ENCODE measurements at regions not wholly inside any gene's neighbourhood (a gene's known extent, or its start where the extent isn't known, plus 50 kb on each side); places are given as distances from the start of the nearest gene placed in this dataset.

DNA sequence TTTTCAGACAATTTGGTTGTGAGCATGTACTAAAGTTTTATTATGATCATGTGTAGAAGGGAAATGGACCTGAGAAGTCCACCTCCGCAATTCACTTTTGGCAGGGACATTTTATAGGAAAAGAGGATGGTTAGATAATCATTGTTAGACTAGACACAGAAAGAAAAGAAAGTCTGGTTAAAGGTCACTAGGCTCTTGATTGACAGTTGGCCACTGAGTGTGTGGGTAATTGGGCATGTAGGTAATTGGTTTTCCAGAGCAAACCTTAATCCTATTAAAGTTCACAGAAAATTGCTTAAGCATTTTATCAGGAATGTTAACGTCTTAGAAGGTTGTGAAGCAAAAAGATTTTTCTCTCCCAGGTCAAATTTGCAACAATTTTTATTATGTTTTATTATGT, 158.5 kb upstream of the CLINT1 start:
- Histone ChIP-seq H3K79me2 (no peaks in the 10 kb centered on the region), H3K4me1 (ENCODE audit: insufficient read depth) (no peaks in the 10 kb centered on the region), H3K9me3 (ENCODE audit: low read depth) (no peaks in the 10 kb centered on the region), H3K9me2 (replicated peaks; ENCODE audit: insufficient read depth) (no peaks in the 10 kb centered on the region), H2AFZ (no peak overlapping the region), H3K27ac (no peak overlapping the region), H4K20me1 (ENCODE audit: insufficient read depth, poor library complexity, severe bottlenecking) (no peaks in the 10 kb centered on the region), H3K4me3 (no peak overlapping the region), H3K36me3 (replicated peaks; ENCODE audit: insufficient read depth, low read depth) (no peaks in the 10 kb centered on the region), H3K4me2 (no peak overlapping the region), H3K27me3 (no peaks in the 10 kb centered on the region)
- DNase-seq (ENCODE audit: low spot score), result no peak
- TF ChIP-seq EZH2 (IDR thresholded peaks at IDR 0.05; ENCODE audit: borderline replicate concordance) (no peak), EZH2phosphoT487 (IDR thresholded peaks at IDR 0.05; ENCODE audit: low read depth, severe bottlenecking, unreplicated experiment) (no peak)
- TF ChIP-seq, protein P1, sequence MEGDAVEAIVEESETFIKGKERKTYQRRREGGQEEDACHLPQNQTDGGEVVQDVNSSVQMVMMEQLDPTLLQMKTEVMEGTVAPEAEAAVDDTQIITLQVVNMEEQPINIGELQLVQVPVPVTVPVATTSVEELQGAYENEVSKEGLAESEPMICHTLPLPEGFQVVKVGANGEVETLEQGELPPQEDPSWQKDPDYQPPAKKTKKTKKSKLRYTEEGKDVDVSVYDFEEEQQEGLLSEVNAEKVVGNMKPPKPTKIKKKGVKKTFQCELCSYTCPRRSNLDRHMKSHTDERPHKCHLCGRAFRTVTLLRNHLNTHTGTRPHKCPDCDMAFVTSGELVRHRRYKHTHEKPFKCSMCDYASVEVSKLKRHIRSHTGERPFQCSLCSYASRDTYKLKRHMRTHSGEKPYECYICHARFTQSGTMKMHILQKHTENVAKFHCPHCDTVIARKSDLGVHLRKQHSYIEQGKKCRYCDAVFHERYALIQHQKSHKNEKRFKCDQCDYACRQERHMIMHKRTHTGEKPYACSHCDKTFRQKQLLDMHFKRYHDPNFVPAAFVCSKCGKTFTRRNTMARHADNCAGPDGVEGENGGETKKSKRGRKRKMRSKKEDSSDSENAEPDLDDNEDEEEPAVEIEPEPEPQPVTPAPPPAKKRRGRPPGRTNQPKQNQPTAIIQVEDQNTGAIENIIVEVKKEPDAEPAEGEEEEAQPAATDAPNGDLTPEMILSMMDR (IDR thresholded peaks at IDR 0.05; ENCODE audit: poor library complexity), result no peak
- 56% methylated on average over 2 of the region's 2 CpGs for WGBS (ENCODE audit: low lambda C conversion rate, missing lambda C conversion rate)

DNA sequence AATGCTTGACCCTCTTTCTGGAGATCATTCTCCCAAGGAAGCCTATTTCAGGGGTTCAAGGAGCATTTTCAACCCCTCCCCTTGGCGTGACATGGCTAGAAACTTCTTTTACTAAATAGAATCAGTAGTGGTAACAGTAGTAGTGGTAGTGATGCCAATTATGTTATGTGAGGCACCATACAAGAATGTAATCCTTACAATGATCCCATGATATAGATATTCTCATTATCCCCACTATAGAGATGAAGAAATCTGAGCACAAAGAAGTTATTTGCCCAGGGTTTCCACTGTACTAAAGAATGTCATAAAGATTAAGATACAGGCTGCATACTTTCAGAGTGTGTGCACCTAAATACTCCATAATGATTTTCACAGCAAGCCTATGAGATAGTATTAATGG, 155.4 kb upstream of the CLINT1 start:
- H3K4me1 ChIP-seq (ENCODE audit: insufficient read depth), result no peaks in the 10 kb centered on the region
- no peaks in the 10 kb centered on the region for H3K79me2 ChIP-seq
- no peaks in the 10 kb centered on the region for H3K9me2 ChIP-seq (replicated peaks; ENCODE audit: insufficient read depth)
- H3K4me2 ChIP-seq, result no peak overlapping the region
- no peaks in the 10 kb centered on the region for H3K36me3 ChIP-seq (replicated peaks; ENCODE audit: insufficient read depth, low read depth)
- TF ChIP-seq, protein P1 (IDR thresholded peaks at IDR 0.05; ENCODE audit: poor library complexity), result no peak
- TF ChIP-seq EZH2phosphoT487 (IDR thresholded peaks at IDR 0.05; ENCODE audit: low read depth, severe bottlenecking, unreplicated experiment) (no peak), EZH2 (IDR thresholded peaks at IDR 0.05; ENCODE audit: borderline replicate concordance) (no peak)
- 77% methylated on average over 1 of the region's 1 CpG for WGBS (ENCODE audit: low lambda C conversion rate, missing lambda C conversion rate)
- H4K20me1 ChIP-seq (ENCODE audit: insufficient read depth, poor library complexity, severe bottlenecking), result no peaks in the 10 kb centered on the region
- no peaks in the 10 kb centered on the region for H3K27me3 ChIP-seq
- DNase-seq (ENCODE audit: low spot score), result no peak
- no peaks in the 10 kb centered on the region for H3K9me3 ChIP-seq (ENCODE audit: low read depth)
- no peak overlapping the region for H3K4me3 ChIP-seq
- no peak overlapping the region for H3K27ac ChIP-seq
- H2AFZ ChIP-seq, result no peak overlapping the region

DNA sequence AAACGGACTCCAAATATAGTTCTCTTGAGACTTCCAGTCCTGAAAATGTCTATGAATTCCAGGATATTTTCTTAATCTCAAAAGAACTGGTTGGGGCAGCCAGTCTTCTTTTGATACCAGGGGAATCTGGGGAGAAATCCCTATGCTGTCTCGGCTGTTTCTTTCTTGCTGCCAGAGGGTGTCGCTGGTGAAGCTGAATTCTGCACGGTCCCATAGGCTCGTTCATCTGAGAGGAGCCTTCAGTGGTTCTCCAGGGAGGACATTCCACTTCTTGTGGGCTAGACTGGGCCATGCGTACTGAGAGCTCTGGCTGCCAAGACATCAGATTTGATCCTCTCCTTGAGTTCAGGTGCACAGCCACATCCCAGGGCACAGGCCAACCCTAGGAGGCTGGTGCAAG, 155.0 kb upstream of the CLINT1 start:
- Histone ChIP-seq H3K9me2 (replicated peaks; ENCODE audit: insufficient read depth) (no peaks in the 10 kb centered on the region), H3K36me3 (replicated peaks; ENCODE audit: insufficient read depth, low read depth) (no peaks in the 10 kb centered on the region), H3K27ac (no peak overlapping the region), H3K4me1 (ENCODE audit: insufficient read depth) (no peaks in the 10 kb centered on the region), H4K20me1 (ENCODE audit: insufficient read depth, poor library complexity, severe bottlenecking) (no peaks in the 10 kb centered on the region), H3K4me3 (no peak overlapping the region), H2AFZ (no peak overlapping the region), H3K27me3 (no peaks in the 10 kb centered on the region), H3K4me2 (no peak overlapping the region), H3K9me3 (ENCODE audit: low read depth) (no peaks in the 10 kb centered on the region), H3K79me2 (no peaks in the 10 kb centered on the region)
- 22% methylated on average over 6 of the region's 6 CpGs for WGBS (ENCODE audit: low lambda C conversion rate, missing lambda C conversion rate)
- TF ChIP-seq EZH2 (IDR thresholded peaks at IDR 0.05; ENCODE audit: borderline replicate concordance) (no peak), EZH2phosphoT487 (IDR thresholded peaks at IDR 0.05; ENCODE audit: low read depth, severe bottlenecking, unreplicated experiment) (no peak)
- TF ChIP-seq, protein P1 (IDR thresholded peaks at IDR 0.05; ENCODE audit: poor library complexity), result peak; percentile 57
- peak; percentile 67 for DNase-seq (ENCODE audit: low spot score)

DNA sequence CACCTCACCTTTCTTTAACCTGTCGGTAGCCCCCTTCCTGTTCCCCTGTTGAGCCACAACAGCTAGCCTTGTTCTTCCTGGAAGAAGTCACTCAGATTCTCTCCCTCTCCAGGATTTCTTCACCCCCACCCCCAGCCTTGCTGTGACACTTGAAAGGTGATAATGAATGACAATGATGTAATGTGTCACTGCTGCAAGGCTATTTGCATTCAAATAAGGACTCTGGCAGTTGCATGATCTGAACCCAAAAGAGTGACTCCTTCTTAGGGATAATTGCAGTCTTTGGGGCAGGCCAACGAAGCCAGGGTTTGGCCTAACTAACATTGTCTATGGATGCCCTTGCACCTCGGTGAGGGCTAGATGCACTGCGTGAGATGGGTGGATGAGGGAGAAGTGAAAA, 154.4 kb upstream of the CLINT1 start:
- no peaks in the 10 kb centered on the region for H4K20me1 ChIP-seq (ENCODE audit: insufficient read depth, poor library complexity, severe bottlenecking)
- no peaks in the 10 kb centered on the region for H3K27me3 ChIP-seq
- TF ChIP-seq EZH2 (IDR thresholded peaks at IDR 0.05; ENCODE audit: borderline replicate concordance) (no peak), EZH2phosphoT487 (IDR thresholded peaks at IDR 0.05; ENCODE audit: low read depth, severe bottlenecking, unreplicated experiment) (no peak)
- TF ChIP-seq, protein P1 (IDR thresholded peaks at IDR 0.05; ENCODE audit: poor library complexity), result no peak
- no peak overlapping the region for H3K27ac ChIP-seq
- H3K4me3 ChIP-seq, result no peak overlapping the region
- H3K4me2 ChIP-seq, result no peak overlapping the region
- no peaks in the 10 kb centered on the region for H3K9me3 ChIP-seq (ENCODE audit: low read depth)
- H3K4me1 ChIP-seq (ENCODE audit: insufficient read depth), result no peaks in the 10 kb centered on the region
- DNase-seq (ENCODE audit: low spot score), result no peak
- no peaks in the 10 kb centered on the region for H3K36me3 ChIP-seq (replicated peaks; ENCODE audit: insufficient read depth, low read depth)
- no peaks in the 10 kb centered on the region for H3K79me2 ChIP-seq
- no peak overlapping the region for H2AFZ ChIP-seq
- H3K9me2 ChIP-seq (replicated peaks; ENCODE audit: insufficient read depth), result no peaks in the 10 kb centered on the region
- 39% methylated on average over 4 of the region's 4 CpGs for WGBS (ENCODE audit: low lambda C conversion rate, missing lambda C conversion rate)
